Lung (tissue), 11 donors: ENCODE measurements at regions not wholly inside any gene's neighbourhood (a gene's known extent, or its start where the extent isn't known, plus 50 kb on each side); places are given as distances from the start of the nearest gene placed in this dataset.

ENCODE experiments used
- ATAC-seq: fragments of 200-7000 bp; cut with Tn5 transposase; one replicate; pipeline ENCODE4 v1.9.1; 2020; ENCODE audit warnings: moderate number of reproducible peaks; ENCODE audit not compliant: insufficient read depth, low FRiP score
- DNase-seq, 3 donors: peaks; one replicate each; pipeline ENCODE4 v3.0.0-alpha.2; 2013 to 2017
- H3K27ac ChIP-seq, 2 donors: one replicate each; pipeline ENCODE4 v1.5.1; 2013; ENCODE audit warnings: mild to moderate bottlenecking in 2 of 2, moderate library complexity in 2 of 2, control low read depth in 1 of 2, inconsistent platforms in 1 of 2, low read depth in 1 of 2, low read length in 1 of 2
- H3K27me3 ChIP-seq, 3 donors: one replicate each; pipeline ENCODE4 v1.5.1; 2013; ENCODE audit warnings: low read length in 2 of 3; ENCODE audit not compliant: control insufficient read depth in 3 of 3, insufficient read depth in 3 of 3
- H3K36me3 ChIP-seq, 4 donors: one replicate each; pipeline ENCODE4 v1.5.1; 2013; ENCODE audit warnings: low read length in 4 of 4, mild to moderate bottlenecking in 1 of 4, moderate library complexity in 1 of 4; ENCODE audit not compliant: control insufficient read depth in 4 of 4, insufficient read depth in 4 of 4
- H3K4me1 ChIP-seq, 5 donors: one replicate each; pipeline ENCODE4 v1.5.1; 2013; ENCODE audit warnings: low read length in 5 of 5, mild to moderate bottlenecking in 2 of 5, moderate library complexity in 1 of 5; ENCODE audit not compliant: control insufficient read depth in 5 of 5, insufficient read depth in 5 of 5
- H3K4me3 ChIP-seq: one replicate; pipeline ENCODE4 v1.5.1; 2013; ENCODE audit warnings: mild to moderate bottlenecking, control low read depth, moderate library complexity
- H3K9ac ChIP-seq, 2 donors: one replicate each; pipeline ENCODE4 v1.5.1; 2013; ENCODE audit warnings: low read length in 2 of 2, control low read depth in 1 of 2; ENCODE audit not compliant: insufficient read depth in 1 of 2
- H3K9me3 ChIP-seq, 4 donors: one replicate each; pipeline ENCODE4 v1.5.1; 2013; ENCODE audit warnings: low read length in 3 of 4, mild to moderate bottlenecking in 1 of 4, moderate library complexity in 1 of 4; ENCODE audit not compliant: control insufficient read depth in 4 of 4, insufficient read depth in 3 of 4
- WGBS, 2 donors: extraction: QIAGEN DNeasy Blood & Tissue Kit; methylation state at CpG; one replicate each; pipeline ENCODE4 v1.1.7; 2013; 5-methylcytosine and 5-hydroxymethylcytosine counted together
- TF ChIP-seq, protein P1 (sequence below): IDR thresholded peaks from 2 replicates; pipeline ENCODE4 v1.5.1; 2012; ENCODE audit warnings: mild to moderate bottlenecking; ENCODE audit errors: control extremely low read depth, extremely low read depth
- donor health status: control.
- donor health status: control.
- donor health status: Bipolar disorder and iron deficiency.
- donor health status: healthy.
- donor health status: DM: yes; HTN: yes; CAD: no.

DNA sequence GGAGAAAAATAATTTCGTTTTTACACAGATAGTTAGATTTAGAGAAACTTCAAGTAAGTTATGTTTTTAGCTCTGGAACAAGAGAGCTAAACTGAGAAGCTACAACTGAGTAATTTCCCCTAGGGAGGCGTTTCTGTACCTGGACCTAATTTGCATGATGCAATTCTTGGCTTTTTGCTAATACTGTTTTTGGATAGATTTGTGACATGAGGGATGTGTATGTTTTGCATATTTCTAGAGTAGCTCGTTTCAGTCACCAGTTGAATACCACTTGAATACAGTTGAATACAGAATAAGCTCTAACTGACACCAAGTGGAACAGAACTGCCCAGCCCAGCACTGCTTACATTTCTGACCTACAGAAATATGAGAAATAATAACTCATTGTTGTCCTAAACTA is 1227.9 kb upstream of the SPRY2 start:
- Histone ChIP-seq H3K4me3 (no peak overlapping the region), H3K36me3 (no peaks in the 10 kb centered on the region), H3K27me3 (no peaks in the 10 kb centered on the region), H3K9me3 (no peaks in the 10 kb centered on the region), H3K4me1 (no peaks in the 10 kb centered on the region), H3K27ac (no peak overlapping the region), H3K9ac (no peak overlapping the region)
- ATAC-seq = no peak
- TF ChIP-seq, protein P1, sequence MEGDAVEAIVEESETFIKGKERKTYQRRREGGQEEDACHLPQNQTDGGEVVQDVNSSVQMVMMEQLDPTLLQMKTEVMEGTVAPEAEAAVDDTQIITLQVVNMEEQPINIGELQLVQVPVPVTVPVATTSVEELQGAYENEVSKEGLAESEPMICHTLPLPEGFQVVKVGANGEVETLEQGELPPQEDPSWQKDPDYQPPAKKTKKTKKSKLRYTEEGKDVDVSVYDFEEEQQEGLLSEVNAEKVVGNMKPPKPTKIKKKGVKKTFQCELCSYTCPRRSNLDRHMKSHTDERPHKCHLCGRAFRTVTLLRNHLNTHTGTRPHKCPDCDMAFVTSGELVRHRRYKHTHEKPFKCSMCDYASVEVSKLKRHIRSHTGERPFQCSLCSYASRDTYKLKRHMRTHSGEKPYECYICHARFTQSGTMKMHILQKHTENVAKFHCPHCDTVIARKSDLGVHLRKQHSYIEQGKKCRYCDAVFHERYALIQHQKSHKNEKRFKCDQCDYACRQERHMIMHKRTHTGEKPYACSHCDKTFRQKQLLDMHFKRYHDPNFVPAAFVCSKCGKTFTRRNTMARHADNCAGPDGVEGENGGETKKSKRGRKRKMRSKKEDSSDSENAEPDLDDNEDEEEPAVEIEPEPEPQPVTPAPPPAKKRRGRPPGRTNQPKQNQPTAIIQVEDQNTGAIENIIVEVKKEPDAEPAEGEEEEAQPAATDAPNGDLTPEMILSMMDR = no peak
- 60 to 81% methylated on average over 3 of the region's 3 CpGs for WGBS, 2 donors
- DNase-seq = no peak

DNA sequence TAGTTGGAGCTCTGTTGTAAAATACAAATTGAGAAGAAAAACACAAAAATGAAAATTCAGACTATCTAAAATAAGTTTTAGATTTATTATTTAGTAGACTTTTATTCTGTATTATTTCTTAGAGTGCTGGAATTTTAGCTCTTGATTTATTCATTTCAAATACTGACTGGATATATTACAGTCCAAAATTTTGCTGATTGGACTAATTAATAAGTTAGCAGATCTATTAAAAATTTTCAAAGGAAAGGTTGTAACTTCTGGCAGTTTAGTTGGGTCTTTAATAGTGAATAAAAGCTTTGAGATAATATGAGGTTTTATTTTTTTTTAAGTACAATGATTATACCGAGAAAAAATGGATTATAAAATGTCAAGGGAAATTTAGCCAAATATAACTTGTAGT is 1224.9 kb upstream of the SPRY2 start:
- H3K4me3 ChIP-seq = no peak overlapping the region
- no peaks in the 10 kb centered on the region for H3K27me3 ChIP-seq
- TF ChIP-seq, protein P1 = no peak
- DNase-seq = no peak
- no peaks in the 10 kb centered on the region for H3K9me3 ChIP-seq
- H3K9ac ChIP-seq = no peak overlapping the region
- 86 to 89% methylated on average over 1 of the region's 1 CpG for WGBS, 2 donors
- H3K4me1 ChIP-seq = no peaks in the 10 kb centered on the region
- no peak for ATAC-seq
- H3K36me3 ChIP-seq = no peaks in the 10 kb centered on the region
- no peak overlapping the region for H3K27ac ChIP-seq

DNA sequence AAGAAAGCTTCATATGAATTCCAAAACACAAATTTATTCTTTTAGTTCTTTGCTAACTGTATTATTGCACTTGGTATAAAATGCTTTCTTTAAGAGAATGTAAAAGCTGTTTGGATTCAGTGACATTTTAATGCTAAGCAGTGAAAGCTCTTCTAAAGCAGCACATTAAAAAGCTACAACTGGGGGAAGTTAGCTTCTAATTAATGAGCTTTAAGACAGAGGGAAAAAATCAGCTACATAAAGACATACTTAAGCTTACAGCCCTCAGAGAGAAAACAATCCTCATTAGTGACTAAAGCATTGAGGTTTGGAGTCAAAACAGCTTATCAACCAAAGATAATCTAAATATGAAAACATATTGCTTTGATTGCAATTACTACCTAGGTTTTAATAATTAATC is 1222.2 kb upstream of the SPRY2 start:
- H3K27ac ChIP-seq = no peak overlapping the region
- no peak overlapping the region for H3K9ac ChIP-seq
- no peaks in the 10 kb centered on the region for H3K27me3 ChIP-seq
- no peaks in the 10 kb centered on the region for H3K36me3 ChIP-seq
- no peaks in the 10 kb centered on the region for H3K9me3 ChIP-seq
- DNase-seq (peak in 1 of 3 donors; percentile 3), ATAC-seq (no peak)
- no peaks in the 10 kb centered on the region for H3K4me1 ChIP-seq
- TF ChIP-seq, protein P1 = no peak
- H3K4me3 ChIP-seq = no peak overlapping the region

DNA sequence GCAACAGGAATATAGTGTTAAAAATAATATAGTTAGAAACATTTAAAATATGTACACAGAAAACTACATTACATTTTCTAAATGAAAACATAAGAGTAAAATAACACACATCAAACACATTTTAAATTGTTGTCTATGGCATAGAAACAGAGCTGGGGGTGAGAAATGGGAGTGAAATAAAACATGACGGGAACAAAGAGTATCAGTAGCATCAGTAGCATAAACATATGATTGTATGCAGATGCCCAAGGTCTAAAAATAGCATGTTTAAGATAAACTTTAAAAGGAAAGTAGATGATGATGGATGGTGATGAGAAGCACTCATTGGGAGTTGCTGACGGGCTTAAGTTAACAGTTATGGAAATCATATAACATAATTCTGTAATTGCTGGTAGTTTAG is 1221.7 kb upstream of the SPRY2 start:
- H3K4me1 ChIP-seq = no peaks in the 10 kb centered on the region
- H3K9ac ChIP-seq = no peak overlapping the region
- H3K27ac ChIP-seq = no peak overlapping the region
- DNase-seq (no peak), ATAC-seq (no peak)
- TF ChIP-seq, protein P1 = no peak
- H3K27me3 ChIP-seq = no peaks in the 10 kb centered on the region
- no peak overlapping the region for H3K4me3 ChIP-seq
- no peaks in the 10 kb centered on the region for H3K36me3 ChIP-seq
- H3K9me3 ChIP-seq = no peaks in the 10 kb centered on the region
- 54 to 70% methylated on average over 2 of the region's 2 CpGs for WGBS, 2 donors
